Medulla oblongata (tissue), 1 donor: ENCODE measurements at regions not wholly inside any gene's neighbourhood (a gene's known extent, or its start where the extent isn't known, plus 50 kb on each side); places are given as distances from the start of the nearest gene placed in this dataset.

Experiments
- DNase-seq: peaks from one replicate; pipeline ENCODE4 v3.0.0-alpha.2; 2015; ENCODE audit errors: extremely low spot score

DNA sequence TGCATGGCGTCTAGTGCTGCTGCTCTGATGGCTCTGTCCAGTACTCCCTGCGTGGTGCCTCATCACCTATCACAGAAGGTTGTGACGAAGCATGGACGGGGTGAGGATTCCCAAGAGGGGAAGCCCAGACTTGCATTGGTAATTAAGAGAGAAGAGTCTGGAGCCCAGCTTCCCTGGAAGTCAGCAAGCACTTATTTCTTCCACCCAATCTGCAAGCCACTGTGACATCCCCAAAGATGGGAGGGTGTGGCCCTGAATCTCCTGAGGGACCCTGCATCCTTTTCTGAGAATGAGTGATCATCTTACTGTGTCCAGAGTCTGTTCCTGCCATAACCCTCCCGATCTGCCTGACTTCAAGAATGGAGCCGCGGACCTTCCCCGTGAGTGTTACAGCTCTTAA, 166.7 kb downstream of the PTPN20 start:
- DNase-seq, result no peak

DNA sequence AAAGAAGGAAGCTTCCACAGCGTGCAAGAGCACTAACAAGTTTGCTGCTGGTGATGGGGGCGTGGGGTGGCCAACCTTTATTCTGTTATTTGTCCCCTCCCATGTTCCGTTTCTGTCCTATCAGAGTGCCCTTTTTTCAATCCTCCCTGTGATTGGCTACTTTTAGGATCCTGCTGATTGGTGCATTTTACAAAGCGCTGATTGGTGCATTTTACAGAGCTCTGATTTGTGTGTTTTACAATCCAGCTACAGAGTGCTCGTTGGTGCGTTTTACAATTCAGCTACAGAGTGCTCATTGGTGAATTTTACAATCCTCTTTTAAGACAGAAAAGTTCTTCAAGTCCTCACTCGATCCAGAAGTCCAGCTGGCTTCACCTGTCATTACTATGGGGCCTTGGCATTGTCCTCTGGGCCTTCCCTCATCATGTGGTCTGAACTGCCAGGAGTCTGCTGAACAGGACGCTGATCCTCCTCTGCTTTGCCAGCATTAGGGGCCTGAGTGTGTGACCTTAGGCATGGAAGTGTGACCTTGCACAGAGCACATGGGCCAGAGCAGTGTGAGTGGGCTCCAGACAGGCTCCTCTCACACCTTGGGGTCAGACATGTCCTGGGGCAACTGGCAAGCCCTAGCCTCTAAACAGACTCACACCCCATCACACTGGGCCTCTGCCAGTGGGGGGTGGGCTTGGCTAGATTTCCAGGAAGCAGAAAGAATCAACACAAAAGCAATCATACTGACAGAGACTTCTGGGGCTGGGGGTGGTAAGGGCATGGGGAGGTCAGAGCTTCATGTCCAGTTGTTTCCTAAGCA, 167.4 kb downstream of the PTPN20 start:
- no peak for DNase-seq

DNA sequence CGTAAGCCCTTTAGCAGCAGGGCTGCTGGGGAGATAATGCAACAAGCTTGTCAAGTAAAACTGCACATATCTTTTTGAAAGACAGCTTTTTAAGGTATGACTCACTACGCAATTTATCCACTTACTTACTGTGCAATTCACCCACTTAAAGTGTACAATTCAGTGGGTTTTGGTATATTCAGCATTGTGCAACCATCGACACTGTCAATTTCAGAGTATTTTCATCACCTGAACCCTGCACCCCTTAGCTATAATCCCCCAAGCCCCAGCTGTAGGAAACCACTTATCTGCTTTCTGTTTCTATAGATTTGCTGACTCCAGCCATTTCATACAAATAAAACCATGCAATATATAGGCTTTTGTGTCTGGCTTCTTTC, 168.0 kb downstream of the PTPN20 start:
- DNase-seq, result no peak

- no peak for DNase-seq
Measured at GRCh38 chr10:47081264-47081663, 170.0 kb downstream of the PTPN20 start.

GRCh38 chr10:47082055-47082784, 171.0 kb downstream of the PTPN20 start:
- no peak for DNase-seq

DNA sequence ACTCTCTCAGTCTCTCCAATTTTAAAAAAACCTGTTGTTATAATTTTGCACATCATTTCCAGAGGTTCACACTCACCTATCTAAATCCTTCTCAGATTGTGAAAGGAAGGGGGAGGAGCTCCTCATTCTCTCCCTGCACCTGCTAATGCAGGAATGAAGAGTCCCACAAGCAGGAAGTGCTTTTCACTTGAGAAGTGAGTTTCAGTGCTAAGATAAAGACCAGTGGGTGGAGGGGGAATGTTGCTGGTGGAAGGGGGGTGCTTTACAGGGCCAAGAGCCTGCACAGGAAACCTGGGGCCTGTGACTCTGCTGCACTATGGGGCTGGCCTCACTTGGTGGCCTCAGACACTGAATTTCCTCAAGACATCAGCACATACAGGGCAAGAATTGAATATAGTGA, 176.4 kb downstream of the PTPN20 start:
- DNase-seq, result no peak

GRCh38 chr10:47088656-47089354, 177.6 kb downstream of the PTPN20 start:
- peak; percentile 28 for DNase-seq

DNA sequence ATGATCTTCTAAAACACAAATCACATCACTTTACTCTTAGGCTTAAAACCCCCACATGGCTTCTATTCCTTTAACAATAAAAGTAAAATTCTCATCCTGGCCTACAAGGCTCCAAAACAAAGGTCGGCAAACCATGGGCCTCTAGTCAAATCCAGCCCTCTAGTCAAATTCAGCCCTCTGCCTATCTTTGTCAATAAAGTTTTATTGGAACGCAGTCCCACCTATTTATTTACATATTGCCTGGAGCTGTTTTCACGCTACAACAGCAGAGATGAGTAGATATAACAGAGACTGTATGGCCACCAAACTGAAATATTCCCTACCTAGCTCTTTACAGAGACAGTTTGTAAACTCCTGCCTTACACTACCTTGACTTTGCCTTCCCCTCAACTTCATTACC, 178.8 kb downstream of the PTPN20 start:
- DNase-seq, result no peak

GRCh38 chr10:47090903-47091302, 179.7 kb downstream of the PTPN20 start:
- peak; percentile 20 for DNase-seq

GRCh38 chr10:47091421-47091820, 180.2 kb downstream of the PTPN20 start:
- DNase-seq, result no peak

DNA sequence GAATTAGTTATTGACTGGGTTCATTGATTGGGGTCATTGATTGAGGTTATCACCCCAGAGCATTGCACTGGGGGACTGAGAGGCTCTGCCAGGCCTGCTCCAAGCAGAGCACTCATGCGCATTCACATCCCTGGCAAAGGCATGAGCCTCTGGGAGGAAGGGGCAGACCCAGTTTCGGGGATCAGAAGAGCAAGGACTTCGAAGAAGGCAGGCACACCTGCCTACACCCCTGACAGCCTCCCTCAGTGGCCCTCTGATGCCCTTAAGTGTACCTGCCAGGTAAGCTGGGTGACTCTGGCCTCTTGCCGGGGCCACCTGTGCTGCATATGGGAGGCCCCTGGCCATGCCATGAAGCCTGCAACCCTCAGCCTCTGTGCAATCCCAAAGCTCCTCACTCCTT, 181.1 kb downstream of the PTPN20 start:
- no peak for DNase-seq

DNA sequence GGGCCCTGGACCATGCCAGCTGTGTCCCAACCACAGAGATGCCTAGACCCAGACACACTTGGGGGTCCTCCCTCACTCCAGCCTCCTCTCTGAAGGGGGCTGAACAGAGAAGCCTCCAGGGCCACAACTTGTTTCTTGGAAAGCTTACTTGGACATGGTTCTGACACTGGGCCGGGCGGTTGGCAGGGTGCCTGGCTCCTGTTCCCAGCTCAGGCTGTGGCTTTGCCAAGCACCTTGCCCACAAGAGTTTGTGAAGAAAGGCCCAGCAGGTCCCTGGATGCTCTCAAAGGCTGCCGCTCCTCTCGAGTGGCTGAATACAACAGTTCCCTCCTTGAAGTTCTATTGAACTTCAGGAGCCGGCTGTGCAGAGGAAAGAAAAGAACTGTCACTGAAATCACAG, 181.6 kb downstream of the PTPN20 start:
- peak; percentile 19 for DNase-seq

GRCh38 chr10:47094126-47094525, 182.9 kb downstream of the PTPN20 start:
- no peak for DNase-seq

DNA sequence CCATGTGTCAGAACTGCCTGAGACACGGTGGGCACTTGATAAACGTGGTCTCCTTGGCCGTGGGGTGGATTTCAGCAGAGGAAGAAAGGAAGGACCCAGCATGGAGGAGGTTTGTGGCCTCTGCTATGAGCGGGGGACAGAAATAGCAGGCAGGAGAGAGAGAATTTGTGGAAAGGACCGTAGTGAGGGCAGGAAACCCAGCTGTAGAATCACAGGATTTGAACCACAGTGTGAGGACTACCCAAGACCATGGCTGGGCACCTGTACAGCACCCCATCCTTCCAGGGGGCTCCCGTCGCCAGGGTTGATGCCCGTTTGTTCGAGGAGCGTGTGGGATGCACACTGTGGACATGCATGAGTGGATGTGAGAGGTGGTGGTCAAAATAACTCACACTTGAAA, 183.4 kb downstream of the PTPN20 start:
- no peak for DNase-seq

DNA sequence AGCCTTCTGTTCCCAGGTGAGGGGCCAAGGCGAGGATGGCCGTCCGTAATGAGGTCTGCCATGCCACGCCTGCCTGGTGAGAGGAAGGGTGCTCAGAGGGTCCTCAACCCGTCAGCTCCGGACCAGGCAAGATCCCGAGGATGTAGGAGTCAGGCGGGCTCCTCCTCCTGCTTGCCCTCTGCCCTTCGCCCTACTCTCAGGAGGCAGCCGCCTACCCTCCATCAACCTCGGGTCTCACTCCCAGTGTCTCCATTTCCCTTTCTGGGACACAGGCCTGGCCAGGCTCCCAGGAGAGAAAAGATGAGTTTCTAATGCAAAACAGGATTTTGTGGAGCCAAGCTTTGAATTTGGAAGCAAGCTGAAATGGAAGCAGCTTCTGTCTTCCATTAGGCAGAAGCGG, 184.0 kb downstream of the PTPN20 start:
- DNase-seq, result no peak

DNA sequence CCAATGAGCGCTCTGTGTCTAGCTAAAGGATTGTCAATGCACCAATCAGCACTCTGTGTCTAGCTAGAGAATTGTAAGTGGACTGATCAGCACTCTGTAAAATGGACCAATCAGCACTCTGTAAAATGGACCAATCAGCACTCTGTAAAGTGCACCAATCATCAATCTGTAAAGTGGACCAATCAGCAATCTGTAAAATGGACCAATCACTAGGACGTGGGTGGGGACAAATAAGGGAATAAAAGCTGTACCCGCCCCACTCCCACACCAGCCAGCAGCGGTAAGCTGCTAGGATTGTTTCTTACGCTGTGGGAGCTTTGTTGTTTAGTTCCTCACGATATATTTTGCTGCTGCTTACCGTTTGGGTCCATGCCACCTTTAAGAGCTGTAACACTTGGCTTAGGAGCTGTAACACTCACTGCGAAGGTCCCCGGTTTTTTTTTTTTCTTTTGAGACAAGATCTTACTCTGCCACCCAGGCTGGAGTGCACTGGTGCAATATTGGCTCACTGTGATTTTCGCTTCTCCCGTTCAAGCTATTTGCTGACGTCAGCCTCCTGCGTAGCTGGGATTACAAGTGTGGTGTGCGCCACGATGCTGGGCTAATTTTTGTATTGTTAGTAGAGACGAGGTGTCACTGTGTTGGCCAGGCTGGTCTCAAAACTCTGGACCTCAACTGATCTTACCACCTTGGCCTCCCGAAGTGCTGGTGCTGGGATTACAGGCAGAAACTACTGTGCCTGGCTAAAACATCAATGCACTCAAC, 184.8 kb downstream of the PTPN20 start:
- no peak for DNase-seq

DNA sequence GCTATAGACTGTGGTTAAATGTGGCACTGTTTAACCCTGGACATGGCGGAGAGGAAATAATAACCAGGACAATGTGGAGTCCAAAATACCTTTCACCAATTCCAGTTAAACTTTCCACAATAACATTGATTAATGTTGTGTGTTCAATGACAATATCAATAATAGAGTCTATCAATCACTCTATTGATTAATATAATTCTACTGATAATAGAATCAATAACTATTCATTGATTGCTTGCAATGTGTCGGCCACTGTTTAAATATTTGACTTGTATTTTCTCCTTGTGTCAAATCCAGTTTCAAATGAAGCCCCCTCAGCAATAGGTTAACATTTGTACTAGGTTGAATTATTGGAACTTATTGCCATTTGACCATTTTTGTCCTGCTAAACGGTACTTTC, 187.0 kb downstream of the PTPN20 start:
- no peak for DNase-seq

- DNase-seq, result no peak
Measured at GRCh38 chr10:47098964-47099363, 187.7 kb downstream of the PTPN20 start.

- no peak for DNase-seq
Measured at GRCh38 chr10:47099474-47099873, 188.2 kb downstream of the PTPN20 start.

GRCh38 chr10:47101196-47101595, 190.0 kb downstream of the PTPN20 start:
- DNase-seq, result no peak

- no peak for DNase-seq
Measured at GRCh38 chr10:47101807-47102206, 190.6 kb downstream of the PTPN20 start.

DNA sequence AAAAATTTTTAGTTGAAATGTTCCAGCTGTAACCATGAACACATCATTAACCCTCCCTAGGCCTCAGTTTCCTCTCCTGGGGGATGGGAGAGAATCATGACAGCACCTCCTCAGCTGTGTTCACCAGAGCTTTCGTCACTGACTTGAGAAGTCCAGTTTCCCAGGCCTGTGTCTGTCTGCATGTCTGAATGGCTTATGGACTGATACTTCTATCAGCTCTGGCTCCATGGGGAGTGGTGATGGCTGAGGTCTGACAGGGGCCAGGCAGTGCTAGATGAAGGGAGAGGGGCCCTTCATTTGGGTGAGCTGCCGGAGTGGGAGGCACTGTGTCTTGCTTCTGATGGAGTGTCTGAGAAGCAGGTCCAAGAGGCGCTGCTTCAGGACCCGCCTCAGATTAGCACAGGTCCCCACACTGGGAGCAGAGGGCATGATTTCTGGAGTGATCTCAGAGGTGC, 192.9 kb downstream of the PTPN20 start:
- no peak for DNase-seq
